T47D (cell line): ENCODE measurements at regions not wholly inside any gene's neighbourhood (a gene's known extent, or its start where the extent isn't known, plus 50 kb on each side); places are given as distances from the start of the nearest gene placed in this dataset.
A peak's percentile ranks its signal among the peaks of the same experiment; 100 is the strongest.
"Not testable (repeated sequence)": the region's sequence is repeated elsewhere in the genome, so short reads cannot be mapped to it uniquely, and the experiment has no call there.

Experiments
- DNase-seq, 2 experiments: peaks; one replicate each; pipeline versions ENCODE4 v3.0.0 to v3.0.0-alpha.2; 2011 to 2012; ENCODE audit warnings: low read depth in 1 of 2, low spot score in 1 of 2
- JUND ChIP-seq: IDR thresholded peaks from 2 replicates; pipeline ENCODE4 v1.6.1; 2012; ENCODE audit warnings: low read depth
- in situ Hi-C: cut with HindIII; loops from 2 replicates; pipeline ENCODE4 v1.10.0; 2016; ENCODE audit warnings: low sequenced_read_pairs, low pct_unique_long_range_greater_than_20kb

GRCh38 chr4:111268769-111269414 lies 646.0 kb upstream of the PITX2 start:
- in situ Hi-C loops = no loop called here
- no peak for DNase-seq
- no peak for TF ChIP-seq JUND

- TF ChIP-seq JUND = no peak
Observed at GRCh38 chr4:111269439-111269838, 646.6 kb upstream of the PITX2 start.

GRCh38 chr4:111274060-111274459 lies 651.2 kb upstream of the PITX2 start:
- DNase-seq = no peak
- in situ Hi-C loops = no loop called here
- no peak for TF ChIP-seq JUND

More at GRCh38 chr4:111269439-111269838, 646.6 kb upstream of the PITX2 start:
- DNase-seq = no peak
- in situ Hi-C loops = no loop called here

GRCh38 chr4:111274486-111274885 lies 651.6 kb upstream of the PITX2 start:
- TF ChIP-seq JUND = no peak
- DNase-seq = no peak
- in situ Hi-C loops = no loop called here

DNA sequence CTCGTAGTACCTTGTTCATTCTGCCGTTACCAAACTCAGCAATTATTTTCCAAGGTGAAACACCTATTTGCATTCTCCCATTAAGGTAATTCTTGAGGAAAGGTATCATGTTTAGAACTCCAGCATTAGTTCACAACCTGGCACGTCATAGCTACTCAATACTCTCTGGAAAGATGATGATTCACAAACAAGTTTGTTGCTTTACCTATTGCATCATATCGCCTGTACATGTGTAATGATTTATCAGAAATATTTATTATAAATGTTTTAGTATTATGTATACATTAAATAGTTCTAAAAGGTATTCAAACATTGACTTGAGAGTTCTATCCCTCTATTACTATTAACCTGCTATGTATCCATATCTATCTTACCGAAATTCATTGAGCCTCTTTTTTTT lies 658.3 kb upstream of the PITX2 start:
- no peak for TF ChIP-seq JUND
- DNase-seq = no peak
- in situ Hi-C loops = no loop called here

DNA sequence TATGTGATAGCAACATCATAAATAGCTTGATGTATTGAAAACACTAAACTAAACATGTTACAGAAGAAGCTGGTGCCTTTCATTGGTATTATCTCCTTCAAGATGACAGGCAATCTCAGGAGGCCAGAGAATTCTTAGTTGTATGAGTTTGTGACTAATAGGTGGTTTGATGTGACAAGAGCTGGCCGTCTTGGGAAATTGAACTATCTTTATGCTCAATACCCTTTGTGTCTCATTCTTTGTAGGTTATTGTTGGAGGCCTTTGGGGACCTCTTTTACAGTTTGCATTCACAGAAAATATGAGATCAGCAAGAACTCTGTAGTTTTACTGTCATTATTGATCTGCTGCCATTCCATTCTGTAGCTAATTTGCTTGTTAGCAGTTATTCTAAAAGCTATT lies 659.2 kb upstream of the PITX2 start:
- in situ Hi-C loops = no loop called here
- TF ChIP-seq JUND = no peak

GRCh38 chr4:111283066-111283677 lies 660.3 kb upstream of the PITX2 start:
- in situ Hi-C loops = no loop called here
- TF ChIP-seq JUND = no peak
- peak; percentile 4 to 66 for DNase-seq

More for the DNA sequence above, 659.2 kb upstream of the PITX2 start:
- no peak for DNase-seq

DNA sequence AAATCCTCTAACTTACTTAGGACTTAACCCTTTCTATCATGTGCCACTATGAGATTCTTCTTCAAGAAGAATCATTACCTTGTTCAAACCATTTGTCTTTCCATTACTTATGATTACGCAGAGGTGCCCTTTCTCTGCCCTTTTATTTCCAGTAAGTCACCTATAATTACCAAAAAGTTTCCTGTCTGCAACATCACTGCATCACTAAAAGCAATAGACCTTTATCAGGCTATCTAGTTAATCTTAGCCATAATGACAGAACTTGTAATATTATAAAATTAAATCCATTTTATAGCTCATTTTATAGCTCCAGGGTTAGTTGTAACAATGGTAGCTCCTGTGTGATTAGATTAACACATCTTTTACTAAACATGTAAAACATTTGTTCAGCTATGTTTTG lies 673.6 kb upstream of the PITX2 start:
- TF ChIP-seq JUND = no peak
- in situ Hi-C loops = no loop called here
- no peak for DNase-seq

- TF ChIP-seq JUND = no peak
- no peak for DNase-seq
- in situ Hi-C loops = no loop called here
Observed at GRCh38 chr4:111303806-111304205, 680.9 kb upstream of the PITX2 start.

DNA sequence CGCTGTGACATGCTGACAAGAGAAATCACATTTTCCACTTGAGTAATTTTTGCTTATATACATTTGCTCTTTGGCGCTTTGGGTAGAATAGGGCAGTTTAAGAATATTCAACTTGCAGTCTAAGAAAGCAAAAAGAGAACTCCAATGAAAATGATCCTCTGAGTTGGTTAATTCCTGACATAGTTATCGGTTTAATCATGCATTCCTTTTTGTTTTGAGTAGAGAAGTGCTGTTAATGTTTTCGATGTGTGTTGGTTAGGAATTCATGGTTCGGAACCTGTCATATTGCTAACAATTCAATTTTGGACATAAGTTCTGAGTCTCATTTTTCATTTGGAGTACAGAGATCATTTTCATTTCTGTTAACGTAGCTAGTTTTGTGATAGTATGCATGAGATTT lies 700.6 kb upstream of the PITX2 start:
- in situ Hi-C loops = no loop called here
- no peak for TF ChIP-seq JUND
- DNase-seq = no peak

GRCh38 chr4:111323916-111324315 lies 701.0 kb upstream of the PITX2 start:
- no peak for TF ChIP-seq JUND
- in situ Hi-C loops = no loop called here
- no peak for DNase-seq

DNA sequence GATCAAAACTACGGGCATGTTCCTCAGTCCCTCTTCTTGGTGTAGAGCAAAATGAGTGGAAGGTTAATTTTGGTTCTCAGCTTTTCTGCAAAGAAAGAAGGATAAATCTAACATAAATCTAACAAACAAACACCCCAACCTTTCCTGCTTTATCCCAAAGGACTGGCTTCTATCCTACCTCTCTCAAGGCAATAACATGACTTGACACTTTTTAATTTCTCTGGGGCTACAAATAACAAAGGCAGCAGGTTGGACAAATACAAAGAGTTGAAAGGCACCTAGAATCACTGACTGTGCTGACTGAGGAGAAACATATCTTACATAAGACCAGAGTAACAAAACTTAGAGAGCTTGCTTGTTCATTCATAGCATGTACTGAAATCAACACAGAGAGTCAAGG lies 703.6 kb upstream of the PITX2 start:
- no peak for DNase-seq
- no peak for TF ChIP-seq JUND
- in situ Hi-C loops = no loop called here

DNA sequence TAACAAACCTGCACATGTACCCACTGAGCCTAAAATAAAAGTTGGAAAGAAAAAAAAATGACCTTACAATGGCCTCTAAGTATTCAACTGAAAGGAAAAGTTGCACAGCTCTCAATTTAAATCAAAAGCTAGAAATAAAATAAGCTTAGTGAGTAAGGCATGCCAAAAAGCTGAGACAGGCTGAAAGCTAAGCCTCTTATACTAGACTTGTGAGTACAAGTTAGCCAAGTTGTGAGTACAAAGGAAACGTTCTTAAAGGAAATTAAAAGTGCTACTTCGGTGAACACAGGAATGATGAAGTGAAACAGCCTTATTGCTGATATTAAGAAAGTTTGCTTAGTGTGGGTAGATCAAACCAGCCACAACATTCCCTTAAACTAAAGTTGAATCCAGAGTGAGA lies 707.9 kb upstream of the PITX2 start:
- no peak for TF ChIP-seq JUND
- in situ Hi-C loops = no loop called here
- no peak for DNase-seq

GRCh38 chr4:111334361-111334760 lies 711.5 kb upstream of the PITX2 start:
- in situ Hi-C loops = no loop called here
- no peak for TF ChIP-seq JUND
- DNase-seq = no peak

GRCh38 chr4:111337186-111337876 lies 714.5 kb upstream of the PITX2 start:
- peak in 1 of 2 experiments; percentile 14 for DNase-seq
- in situ Hi-C loops = not testable (repeated sequence)
